GM19395 (cell line): ENCODE measurements at regions not wholly inside any gene's neighbourhood (a gene's known extent, or its start where the extent isn't known, plus 50 kb on each side); places are given as distances from the start of the nearest gene placed in this dataset.
"Not testable (repeated sequence)": the region's sequence is repeated elsewhere in the genome, so short reads cannot be mapped to it uniquely, and the experiment has no call there.

Experiments
- ATAC-seq: cut with Tn5 transposase; IDR thresholded peaks from one replicate; pipeline ENCODE4 v1.9.1; 2021; ENCODE audit warnings: mild to moderate bottlenecking, moderate library complexity; ENCODE audit not compliant: unreplicated experiment

GRCh38 chr9:111276431-111277128 is 53.4 kb downstream of the OR2K2 start:
- ATAC-seq: no peak

- ATAC-seq: no peak
Measured at GRCh38 chr9:111274737-111275136, 55.3 kb downstream of the OR2K2 start.

- ATAC-seq: no peak
Measured at GRCh38 chr9:111272581-111272980, 57.4 kb downstream of the OR2K2 start.

- ATAC-seq: no peak
Measured at GRCh38 chr9:111271481-111272080, 58.4 kb downstream of the OR2K2 start.

GRCh38 chr9:111271047-111271446 is 59.0 kb downstream of the OR2K2 start:
- ATAC-seq: no peak

GRCh38 chr9:111266024-111266423 is 64.0 kb downstream of the OR2K2 start:
- ATAC-seq: not testable (repeated sequence)

- ATAC-seq: no peak
Measured at GRCh38 chr9:111263116-111263515, 66.9 kb downstream of the OR2K2 start.

GRCh38 chr9:111258875-111259271 is 71.2 kb downstream of the OR2K2 start:
- ATAC-seq: no peak

- no peak for ATAC-seq
Measured at GRCh38 chr9:111258209-111258874, 71.7 kb downstream of the OR2K2 start.

- ATAC-seq: no peak
Measured at GRCh38 chr9:111253742-111254437, 76.1 kb downstream of the OR2K2 start.

GRCh38 chr9:111250875-111251842 is 78.9 kb downstream of the OR2K2 start:
- no peak for ATAC-seq

GRCh38 chr9:111237447-111237846 is 92.6 kb downstream of the OR2K2 start:
- ATAC-seq: no peak

GRCh38 chr9:111236332-111236731 is 93.7 kb downstream of the OR2K2 start:
- no peak for ATAC-seq

GRCh38 chr9:111233963-111234362 is 96.1 kb downstream of the OR2K2 start:
- no peak for ATAC-seq

- no peak for ATAC-seq
Measured at GRCh38 chr9:111232997-111233790, 96.8 kb downstream of the OR2K2 start.

GRCh38 chr9:111231801-111232580 is 98.0 kb downstream of the OR2K2 start:
- ATAC-seq: no peak

- no peak for ATAC-seq
Measured at GRCh38 chr9:111222757-111223156, 107.3 kb downstream of the OR2K2 start.

GRCh38 chr9:111212874-111213273 is 117.2 kb downstream of the OR2K2 start:
- ATAC-seq: no peak

GRCh38 chr9:111198936-111199335 is 131.1 kb downstream of the OR2K2 start:
- ATAC-seq: no peak
